ENCODE measurements at regions not wholly inside any gene's neighbourhood (a gene's known extent, or its start where the extent isn't known, plus 50 kb on each side); places are given as distances from the start of the nearest gene placed in this dataset.

DNA sequence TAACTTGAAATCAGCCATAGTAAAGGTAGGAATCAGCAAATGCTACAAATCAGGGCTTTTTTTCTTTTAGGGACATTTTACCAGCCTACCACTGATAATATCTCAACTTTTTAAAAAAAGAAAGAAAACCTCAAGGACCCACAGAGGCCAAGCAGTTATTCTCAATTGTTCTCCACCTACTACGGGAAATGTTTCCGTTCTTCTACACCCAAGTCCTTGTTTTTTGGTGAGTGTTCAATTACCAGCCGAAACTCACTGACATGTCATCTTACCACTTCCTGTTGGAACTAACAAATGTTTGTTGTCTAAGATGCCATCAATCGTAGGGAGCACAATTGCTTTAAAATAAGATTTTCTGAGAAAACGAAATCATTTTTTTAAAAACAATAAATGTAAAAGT, 50.2 kb upstream of the CDK1 start:
- no peak for DNase-seq

DNA sequence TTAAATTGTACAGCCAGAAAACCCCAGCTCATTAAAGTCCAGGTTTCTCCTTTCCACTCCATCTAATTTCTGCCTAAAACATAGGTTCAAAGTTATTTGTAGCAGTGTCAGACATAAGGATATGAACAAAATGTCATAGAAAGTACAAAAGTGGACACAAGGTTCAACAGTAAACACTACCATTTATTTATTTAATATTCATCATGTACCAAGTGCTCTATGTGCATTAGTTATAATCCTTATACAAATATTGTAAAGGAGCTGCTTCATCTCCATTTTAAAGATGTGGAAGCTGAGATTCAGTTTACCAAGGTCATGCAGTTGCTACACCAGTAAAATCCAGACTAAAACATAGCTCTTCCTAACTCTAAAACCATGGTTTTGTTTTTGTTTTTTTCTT, 52.0 kb upstream of the CDK1 start:
- no peak for DNase-seq

DNA sequence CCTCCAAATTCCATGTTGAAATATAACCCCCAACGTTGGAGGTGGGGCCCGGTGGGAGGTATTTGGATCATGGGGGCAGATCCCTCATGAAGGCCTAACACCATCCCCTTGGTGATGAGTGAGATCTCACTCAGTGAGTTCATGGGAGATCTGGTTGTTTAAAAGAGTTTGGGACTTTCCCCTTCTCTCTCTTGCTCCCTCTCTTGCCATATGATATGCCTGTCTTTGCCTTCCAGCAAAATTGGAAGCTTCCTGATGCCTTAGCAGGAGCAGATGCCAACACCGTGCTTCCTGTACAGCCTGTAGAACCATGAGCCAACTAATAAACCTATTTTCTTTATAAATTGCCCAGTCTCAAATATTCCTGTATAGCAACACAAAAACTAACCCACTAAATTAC, 55.7 kb upstream of the CDK1 start:
- DNase-seq = no peak

- DNase-seq = no peak
These were observed 58.6 kb upstream of the CDK1 start for GRCh38 chr10:60719721-60720120.

DNA sequence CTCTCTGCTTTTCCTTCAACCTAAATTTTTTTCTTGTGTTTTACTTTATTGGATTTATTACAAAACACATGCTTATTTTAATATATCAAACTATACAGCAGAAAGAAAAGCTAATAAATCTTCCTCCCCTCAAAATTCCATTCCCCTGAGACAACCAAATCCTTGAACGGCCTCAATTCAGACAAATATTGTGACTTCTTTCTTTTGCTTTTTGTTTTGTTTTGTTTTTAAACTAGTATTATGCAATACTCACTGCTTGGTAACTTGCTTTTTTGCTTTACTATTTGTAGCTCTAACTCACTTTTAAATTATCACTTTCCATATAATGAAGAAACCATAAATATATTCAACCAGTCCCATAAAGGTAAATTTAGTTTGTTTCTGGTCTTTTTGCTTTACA, 59.4 kb upstream of the CDK1 start:
- DNase-seq = no peak

- DNase-seq = no peak
These were observed 60.4 kb upstream of the CDK1 start for GRCh38 chr10:60717852-60718251.

DNA sequence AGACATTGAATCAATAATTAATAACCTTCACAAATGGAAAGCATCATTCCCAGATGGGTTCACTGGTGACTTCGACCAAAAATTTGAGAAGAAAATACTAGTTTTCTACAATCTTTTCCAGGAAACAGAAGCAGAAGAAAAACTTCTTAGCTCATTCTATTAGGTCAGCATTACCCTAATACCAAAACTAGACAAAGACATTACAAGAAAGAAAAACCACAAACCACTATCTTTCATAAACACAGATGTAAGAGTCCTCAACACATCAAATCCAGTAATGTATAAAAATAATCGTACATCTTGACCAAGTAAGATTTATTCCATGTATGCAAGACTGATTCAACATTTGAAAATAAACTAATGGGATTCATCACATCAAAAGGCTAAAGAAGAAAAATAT, 64.0 kb upstream of the CDK1 start:
- DNase-seq = no peak

- DNase-seq = no peak
These were observed 66.8 kb upstream of the CDK1 start for GRCh38 chr10:60711496-60711895.

- no peak for DNase-seq
These were observed 68.2 kb upstream of the CDK1 start for GRCh38 chr10:60710041-60710440.

DNA sequence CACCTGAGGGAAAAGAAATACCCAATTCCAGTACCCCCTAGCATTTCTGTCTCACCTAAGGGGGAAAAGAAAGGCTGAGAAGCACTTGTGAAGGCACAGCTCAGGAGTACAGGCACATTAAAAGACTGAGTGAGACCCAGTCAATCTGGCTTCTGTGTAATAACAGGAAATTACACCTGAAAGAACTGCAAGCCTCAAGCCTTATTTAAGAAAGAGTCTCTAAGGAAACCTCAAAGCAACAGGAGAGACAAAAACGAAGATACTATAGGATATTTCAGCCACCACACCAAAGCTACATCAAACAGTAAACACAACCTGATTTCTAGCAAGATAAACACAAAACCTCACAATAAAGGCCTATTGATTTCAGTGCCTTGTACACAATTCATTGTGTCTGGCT, 69.6 kb upstream of the CDK1 start:
- no peak for DNase-seq

DNA sequence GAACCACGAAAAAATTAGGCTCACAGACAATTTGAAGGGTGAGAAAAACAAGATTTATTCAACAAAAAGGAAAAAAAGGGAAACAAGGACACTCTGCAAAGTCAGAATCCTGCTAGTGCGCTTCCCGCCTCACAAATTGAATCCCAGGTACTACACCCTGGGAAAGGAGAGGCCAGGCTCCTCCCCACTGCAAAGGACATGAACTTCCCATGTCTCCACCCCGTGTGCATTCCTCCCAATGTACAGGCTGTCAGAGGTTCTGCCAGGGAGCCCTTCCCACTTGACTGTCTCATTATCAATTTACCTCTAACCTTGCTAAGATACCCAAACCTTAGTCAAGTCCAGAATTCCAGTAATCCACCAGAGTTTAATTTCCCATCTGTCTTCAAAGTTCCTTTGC, 70.4 kb upstream of the CDK1 start:
- DNase-seq = no peak

- no peak for DNase-seq
These were observed 72.1 kb upstream of the CDK1 start for GRCh38 chr10:60706146-60706545.

DNA sequence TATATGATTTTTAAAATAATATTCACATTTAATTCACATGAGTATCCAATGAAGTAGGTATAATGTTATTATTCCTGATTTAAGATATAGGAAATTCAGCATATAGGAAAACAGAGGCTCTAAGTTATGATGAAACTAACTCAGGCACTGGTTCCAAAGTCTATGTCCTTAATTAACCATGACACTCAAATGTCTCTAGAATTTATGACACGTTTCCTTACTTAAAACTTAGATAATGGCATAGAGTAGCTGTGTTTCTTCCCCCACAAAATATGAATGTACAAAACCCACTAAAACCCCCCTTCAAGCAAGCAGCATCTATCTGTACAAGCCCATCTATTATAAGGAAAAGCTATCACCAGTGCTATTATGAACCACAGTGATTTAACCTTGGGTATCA, 72.9 kb upstream of the CDK1 start:
- no peak for DNase-seq

DNA sequence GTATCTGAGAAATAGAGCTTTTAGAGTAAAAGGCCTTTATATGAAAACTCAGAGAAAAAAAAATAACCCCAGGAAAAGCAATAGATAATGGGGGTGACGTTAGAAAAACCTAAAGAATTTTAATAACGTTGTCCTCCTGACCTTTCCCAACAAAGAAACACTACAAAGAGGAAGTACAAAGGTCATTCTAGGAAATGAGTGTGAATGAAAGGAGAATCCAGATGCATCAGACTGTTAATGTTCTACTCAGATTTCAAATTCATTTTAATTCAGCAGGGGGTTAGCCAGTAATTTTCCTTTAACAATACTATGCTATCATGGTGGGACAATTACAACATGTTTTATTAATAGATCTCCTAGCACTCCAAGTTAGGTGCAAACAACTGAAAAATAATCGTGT, 73.8 kb upstream of the CDK1 start:
- no peak for DNase-seq

GRCh38 chr10:60703266-60704041, 74.8 kb upstream of the CDK1 start:
- no peak for DNase-seq

GRCh38 chr10:60687679-60688078, 90.6 kb upstream of the CDK1 start:
- DNase-seq = no peak

DNA sequence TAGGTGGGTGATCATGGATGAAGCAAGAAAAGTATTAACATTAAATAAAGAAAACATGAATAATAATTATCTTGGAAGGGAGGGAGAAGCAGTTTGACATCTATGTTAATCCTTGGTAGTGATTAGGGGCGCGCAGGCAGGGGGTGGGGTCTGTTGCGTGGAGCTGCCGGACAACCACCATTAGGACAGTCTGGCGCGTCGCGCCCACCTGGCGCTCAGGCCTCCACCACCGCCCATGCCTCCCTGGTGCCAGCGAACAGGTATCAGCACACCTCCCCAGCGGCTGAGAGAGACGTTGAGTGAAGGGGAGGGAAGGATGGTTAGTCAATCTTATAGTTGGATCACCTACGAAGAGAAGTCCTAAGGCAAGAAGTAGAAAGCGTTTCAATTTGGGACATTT, 94.2 kb upstream of the CDK1 start:
- DNase-seq = no peak

- DNase-seq = no peak
These were observed 97.2 kb upstream of the CDK1 start for GRCh38 chr10:60681103-60681502.

DNA sequence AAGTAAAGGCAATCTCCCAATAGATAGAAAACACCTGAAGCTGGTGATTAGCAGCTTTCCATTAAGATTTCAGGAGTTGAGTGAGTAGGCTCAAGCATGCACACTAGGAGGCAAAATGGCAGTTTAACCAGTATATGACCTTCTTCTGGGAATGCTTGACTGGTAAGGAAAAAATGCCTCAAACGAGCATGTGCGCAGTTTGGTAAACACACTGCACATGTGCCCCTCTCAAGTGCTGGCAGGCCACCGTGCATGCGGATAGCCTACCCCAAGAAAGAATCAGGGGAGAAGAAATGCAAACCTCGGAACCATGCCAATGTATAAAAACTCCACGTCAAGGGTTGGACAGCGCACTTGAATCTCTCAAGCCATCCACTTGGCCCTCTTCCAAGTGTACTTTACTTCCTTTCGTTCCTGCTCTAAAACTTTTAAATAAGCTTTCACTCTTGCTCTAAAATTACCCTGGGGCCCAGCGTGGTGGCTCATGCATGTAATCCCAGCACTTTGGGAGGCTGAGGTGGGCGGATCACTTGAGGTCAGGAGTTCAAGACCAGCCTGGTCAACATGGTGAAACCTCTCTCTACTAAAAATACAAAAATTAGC, 98.8 kb upstream of the CDK1 start:
- no peak for DNase-seq

- no peak for DNase-seq
These were observed 99.3 kb upstream of the CDK1 start for GRCh38 chr10:60678978-60679377.

DNA sequence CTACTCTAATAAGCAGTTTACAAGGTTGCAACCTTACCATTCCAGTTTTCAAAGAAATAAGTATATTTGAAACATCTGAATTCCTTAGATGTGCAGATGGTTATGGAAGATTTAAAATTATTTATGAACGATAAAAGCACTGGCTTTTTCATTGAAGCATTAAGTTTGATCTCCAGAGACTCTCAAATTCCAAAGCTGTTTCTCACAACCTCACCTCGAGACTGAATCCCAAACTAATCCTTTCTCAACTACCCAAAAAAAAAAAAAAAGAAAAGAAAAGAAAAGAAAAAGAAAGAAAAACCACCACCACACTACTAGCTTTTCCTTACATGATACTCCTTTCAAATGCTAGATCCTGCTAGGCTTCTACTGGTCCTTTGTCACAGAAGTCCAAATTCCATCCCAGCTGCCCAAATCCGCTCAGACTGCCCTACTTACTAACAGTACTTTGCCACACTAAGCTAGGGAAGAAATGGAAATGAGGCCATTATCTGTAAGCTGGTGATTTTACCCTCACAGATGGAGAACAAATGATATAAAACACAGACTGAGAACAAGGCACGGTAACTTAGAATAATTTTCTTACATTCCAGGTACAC, 100.6 kb upstream of the CDK1 start:
- DNase-seq = no peak

DNA sequence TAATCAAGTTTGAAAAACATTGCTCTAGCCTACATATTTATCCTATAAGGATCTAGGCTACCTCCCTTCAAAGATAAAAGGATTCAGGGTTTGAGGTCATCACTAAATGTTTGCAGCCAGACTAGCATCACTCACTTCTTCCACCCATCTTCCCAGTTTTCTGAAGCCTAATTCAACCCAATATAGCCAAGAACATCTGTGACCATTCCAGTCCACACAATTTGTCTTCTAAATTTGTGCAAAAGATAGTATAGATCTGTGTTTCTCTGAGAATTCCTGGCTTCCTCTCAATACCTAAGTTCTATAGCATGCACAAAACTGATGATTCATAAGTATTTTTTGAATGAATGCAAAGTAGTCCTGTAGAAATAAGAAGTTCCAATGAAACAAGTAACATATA, 103.0 kb upstream of the CDK1 start:
- DNase-seq = no peak

DNA sequence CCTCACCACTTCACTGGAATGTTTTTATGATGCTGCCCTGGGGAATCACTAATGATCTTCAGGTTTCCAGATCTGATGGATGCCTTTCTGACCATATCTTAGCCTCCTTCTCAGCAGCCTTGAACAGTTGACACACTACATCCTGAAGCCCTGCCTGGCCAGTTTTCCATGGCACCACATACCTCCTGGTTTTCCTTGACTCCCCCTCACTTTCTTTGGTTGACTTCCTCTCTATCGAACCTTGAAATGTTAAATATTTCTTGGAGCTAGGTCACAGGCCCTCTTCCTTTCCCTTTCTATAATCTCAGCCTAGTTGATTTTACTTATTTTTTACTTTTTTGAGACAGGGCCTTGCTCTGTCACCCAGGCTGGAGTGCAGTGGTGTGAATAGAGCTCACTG, 108.8 kb upstream of the CDK1 start:
- DNase-seq = no peak

GRCh38 chr10:60666221-60666620, 112.1 kb upstream of the CDK1 start:
- no peak for DNase-seq

- no peak for DNase-seq
These were observed 113.4 kb upstream of the CDK1 start for GRCh38 chr10:60664859-60665258.

All from NCI-H2029 (cell line).